ENCODE measurements at regions not wholly inside any gene's neighbourhood (a gene's known extent, or its start where the extent isn't known, plus 50 kb on each side); places are given as distances from the start of the nearest gene placed in this dataset.

DNA sequence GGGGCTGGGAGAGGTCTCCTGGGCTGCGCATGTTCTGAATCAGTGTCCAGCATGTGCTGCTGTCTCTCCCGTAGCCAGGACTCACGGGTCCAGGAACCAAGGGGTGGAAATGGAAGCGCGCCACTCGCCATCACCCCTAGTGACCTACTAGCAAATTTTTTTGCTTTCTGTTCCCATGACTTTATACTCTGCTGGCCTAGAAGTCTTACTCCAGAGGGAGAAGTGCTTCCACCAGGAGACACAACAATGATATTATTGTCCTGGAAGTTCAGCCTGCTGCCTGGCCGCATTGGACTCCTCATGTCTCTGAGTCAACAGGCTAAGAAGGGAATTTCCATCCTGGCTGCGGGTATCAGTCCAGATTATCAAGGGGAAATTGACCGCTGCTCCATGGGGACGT, 729.7 kb downstream of the BRD1 start:
- no peak for DNase-seq (ENCODE audit: low read depth, low spot score)

GRCh38 chr22:49097171-49097925, 730.3 kb downstream of the BRD1 start:
- no peak for DNase-seq (ENCODE audit: low read depth, low spot score)

GRCh38 chr22:49096476-49096875, 731.2 kb downstream of the BRD1 start:
- no peak for DNase-seq (ENCODE audit: low read depth, low spot score)

GRCh38 chr22:49095366-49095765, 732.3 kb downstream of the BRD1 start:
- DNase-seq (ENCODE audit: low read depth, low spot score): no peak

GRCh38 chr22:49094858-49095257, 732.8 kb downstream of the BRD1 start:
- DNase-seq (ENCODE audit: low read depth, low spot score): no peak

- no peak for DNase-seq (ENCODE audit: low read depth, low spot score)
Measured at GRCh38 chr22:49094151-49094550, 733.5 kb downstream of the BRD1 start.

DNA sequence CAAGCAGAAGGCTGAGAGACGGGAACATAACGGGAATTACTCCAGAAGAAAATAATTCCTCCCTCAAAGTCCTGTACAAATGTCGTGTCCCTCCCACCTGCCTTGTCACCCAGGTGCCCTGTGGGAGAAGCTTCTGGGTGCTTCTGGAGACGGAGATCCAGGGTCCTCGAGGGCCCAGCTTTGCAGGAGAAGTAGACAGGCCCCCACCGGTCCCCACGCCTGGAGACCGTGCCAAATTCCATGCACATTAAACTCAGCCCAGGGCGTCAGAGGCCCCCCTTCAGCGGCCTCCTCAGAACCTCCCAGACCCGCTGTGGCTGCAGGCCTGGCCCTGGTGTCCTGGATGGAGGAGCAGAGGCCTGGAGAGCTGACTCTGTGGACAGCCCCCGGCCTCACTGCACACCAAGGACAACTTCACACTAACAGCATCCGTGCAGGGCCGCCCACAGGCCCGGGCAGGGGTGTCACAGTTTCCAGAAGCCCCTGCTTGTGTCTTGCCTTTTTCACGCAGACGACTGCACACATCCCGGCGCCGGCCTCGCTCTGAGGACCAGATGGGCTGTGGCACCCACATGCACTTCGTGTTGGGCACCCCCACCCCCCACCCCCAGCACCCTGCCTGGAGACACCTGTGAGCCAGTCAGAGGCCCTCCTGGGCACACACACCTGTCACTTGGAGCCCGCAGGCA, 734.3 kb downstream of the BRD1 start:
- no peak for DNase-seq (ENCODE audit: low read depth, low spot score)

DNA sequence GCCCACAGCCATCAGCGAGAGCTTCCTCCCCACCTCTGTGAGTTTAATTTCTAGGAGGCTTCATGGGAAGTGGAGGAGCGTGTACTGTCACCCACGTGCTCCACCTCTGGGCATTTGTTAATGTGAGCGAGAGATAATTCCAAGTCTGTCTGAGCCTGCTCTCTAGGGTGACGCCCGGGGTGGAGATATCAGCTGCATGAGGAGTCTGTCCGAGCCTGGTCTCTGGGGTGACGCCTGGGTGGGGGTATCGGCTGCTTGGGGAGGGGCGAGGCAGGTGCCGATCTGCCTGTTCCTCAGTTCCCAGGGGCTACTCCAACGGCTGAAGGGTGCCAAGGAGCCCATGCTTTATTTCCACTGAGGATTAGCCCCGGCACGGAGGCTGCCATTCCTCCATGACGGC, 735.0 kb downstream of the BRD1 start:
- DNase-seq (ENCODE audit: low read depth, low spot score): no peak

DNA sequence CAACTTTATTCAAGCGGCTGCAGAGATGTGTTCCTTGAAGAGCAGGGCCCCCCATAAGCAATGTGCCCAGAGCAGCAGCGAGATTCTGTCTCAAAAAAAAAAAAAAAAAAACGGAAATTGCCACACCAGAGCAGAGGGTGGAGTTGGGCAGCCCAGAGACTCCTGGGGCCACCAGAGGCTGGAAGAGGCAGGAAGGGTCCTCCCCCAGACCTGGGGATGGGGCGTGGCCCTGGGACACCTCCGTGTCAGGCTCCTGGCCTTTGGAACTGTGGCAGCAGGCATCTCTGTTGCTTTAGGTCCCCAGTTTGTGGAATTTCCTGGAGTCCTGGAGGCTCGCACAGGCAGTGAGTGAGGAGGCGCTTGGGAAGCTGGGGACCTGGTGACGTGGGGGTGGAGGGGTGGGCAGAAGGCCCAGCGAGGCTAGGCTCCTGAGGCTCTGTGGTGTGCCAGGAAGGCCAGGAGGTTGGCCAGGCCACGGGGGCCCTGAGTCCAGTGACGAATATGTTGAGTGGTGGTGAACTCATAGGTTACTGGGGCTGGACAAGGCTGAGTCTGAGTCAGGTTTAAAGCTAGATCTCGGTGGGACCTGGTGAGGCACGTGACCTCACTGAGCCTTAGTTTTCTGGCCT, 735.6 kb downstream of the BRD1 start:
- DNase-seq (ENCODE audit: low read depth, low spot score): no peak

DNA sequence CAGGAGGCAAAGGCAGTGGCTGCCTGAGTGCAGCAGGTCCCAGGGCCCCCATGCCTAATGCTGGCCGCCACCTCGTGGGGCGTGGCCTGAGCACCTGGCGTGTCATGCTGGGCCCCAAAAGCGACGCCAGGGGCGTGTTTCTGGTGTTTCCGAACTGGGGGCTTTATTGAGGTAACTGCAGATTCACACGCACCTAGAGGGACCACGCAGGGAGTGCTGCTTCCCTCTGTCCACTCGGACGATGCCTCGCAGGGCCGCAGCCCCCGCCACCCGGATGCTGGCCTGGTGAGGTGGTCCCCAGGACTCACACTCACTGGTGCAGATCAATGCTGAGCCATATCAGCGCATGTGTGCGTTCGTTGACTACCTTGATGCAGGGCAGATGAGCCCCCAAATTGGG, 736.2 kb downstream of the BRD1 start:
- DNase-seq (ENCODE audit: low read depth, low spot score): no peak

- no peak for DNase-seq (ENCODE audit: low read depth, low spot score)
Measured at GRCh38 chr22:49090853-49091135, 736.9 kb downstream of the BRD1 start.

- no peak for DNase-seq (ENCODE audit: low read depth, low spot score)
Measured at GRCh38 chr22:49090061-49090852, 737.4 kb downstream of the BRD1 start.

- no peak for DNase-seq (ENCODE audit: low read depth, low spot score)
Measured at GRCh38 chr22:49088801-49089791, 738.6 kb downstream of the BRD1 start.

- no peak for DNase-seq (ENCODE audit: low read depth, low spot score)
Measured at GRCh38 chr22:49087716-49088601, 739.7 kb downstream of the BRD1 start.

DNA sequence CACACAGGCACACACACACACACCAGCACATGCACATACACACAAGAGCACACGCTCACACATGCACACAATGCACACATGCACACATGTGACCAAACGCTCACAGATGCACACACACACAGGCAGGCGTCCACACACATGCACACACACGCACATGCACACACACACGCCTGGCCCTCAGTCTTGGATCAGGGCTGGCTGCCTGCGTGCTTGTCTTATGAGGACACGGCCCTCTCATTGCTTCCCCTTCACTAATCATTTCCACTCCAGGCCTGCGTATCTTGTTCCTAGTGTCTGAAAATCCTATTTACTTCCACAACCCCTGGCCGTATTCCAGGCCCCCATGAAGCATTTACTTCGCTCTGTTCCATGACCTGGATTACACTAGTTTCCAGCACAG, 740.5 kb downstream of the BRD1 start:
- DNase-seq (ENCODE audit: low read depth, low spot score): no peak

GRCh38 chr22:49086606-49087157, 741.0 kb downstream of the BRD1 start:
- no peak for DNase-seq (ENCODE audit: low read depth, low spot score)

DNA sequence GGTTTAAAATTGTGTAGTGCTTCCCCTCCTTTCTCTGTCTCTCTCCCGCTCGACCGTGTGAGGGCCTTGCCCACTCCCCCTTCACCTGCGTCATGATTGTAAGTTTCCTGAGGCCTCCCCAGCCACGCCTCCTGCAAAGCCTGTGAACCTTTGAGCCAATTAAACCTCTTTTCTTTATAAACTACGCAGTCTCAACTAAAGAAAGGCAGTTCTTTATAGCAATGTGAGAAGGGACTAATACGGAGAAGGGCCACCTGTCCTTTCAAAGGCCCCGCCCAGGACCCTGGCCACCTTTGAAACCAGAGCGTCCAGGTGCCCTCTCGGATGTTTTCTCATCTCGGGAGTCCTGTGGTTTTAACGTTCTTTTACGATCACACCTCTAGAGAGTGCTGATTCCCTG, 741.5 kb downstream of the BRD1 start:
- no peak for DNase-seq (ENCODE audit: low read depth, low spot score)

DNA sequence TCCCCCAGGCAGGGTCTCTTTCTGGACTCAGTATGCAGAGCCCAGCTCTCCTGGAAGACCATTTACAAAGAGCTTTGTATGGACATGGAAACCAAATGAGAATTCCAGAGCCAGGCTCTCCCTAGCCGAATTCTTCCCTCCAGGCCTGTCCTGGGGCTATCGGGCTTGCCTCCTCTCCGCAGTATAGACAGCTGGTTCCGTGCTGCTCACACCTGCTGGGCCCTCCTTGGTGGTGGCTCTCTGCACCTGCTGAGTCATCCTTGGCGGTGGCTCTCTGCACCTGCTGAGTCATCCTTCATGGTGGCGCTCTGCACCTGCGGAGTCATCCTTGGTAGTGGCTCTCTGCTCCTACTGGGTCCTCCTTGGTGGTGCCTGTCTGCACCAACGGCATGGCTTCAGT, 743.5 kb downstream of the BRD1 start:
- no peak for DNase-seq (ENCODE audit: low read depth, low spot score)

DNA sequence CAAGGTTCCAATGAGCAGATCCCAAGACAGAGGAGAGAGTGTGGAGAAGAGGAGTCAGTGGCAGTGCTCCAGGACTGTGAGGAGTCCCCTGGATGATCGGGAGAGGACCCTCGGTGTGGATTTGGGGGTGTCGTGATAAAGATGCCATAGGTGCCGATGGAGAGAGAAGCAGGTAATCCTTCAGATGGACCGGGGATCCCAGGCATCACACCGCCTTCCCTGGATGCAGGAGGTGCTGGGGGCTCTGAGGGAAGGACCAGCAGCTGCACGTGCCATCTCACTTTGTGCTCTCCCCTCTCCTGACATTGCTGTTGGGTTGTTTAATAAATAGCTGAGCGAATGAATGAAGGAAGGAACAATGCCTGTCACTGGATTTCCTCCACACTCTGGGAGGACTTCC, 744.1 kb downstream of the BRD1 start:
- no peak for DNase-seq (ENCODE audit: low read depth, low spot score)

DNA sequence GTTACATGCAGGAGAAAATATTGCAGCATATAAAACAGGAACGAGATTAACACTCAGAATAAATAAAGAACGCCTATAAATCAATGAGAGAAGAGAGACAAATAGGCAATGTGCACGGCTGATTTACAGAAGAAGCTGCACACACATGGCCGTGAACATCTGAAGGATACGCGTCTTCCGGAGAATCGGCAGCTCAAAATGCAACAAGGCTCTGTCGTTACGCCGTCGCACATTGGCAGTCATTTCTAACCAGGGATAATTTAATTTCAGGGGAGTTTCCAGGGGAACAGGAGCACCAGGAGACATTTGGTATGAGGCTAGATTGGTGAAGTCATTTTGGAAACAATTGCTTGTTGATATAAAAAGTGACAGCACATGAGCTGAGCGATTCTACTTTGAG, 745.2 kb downstream of the BRD1 start:
- DNase-seq (ENCODE audit: low read depth, low spot score): no peak
